Peyer's patch (tissue), 4 donors: ENCODE measurements at regions not wholly inside any gene's neighbourhood (a gene's known extent, or its start where the extent isn't known, plus 50 kb on each side); places are given as distances from the start of the nearest gene placed in this dataset.

Experiments
- DNase-seq, 3 donors: peaks; one replicate each; pipeline ENCODE4 v3.0.0-alpha.2; 2017 to 2019
- H3K27ac ChIP-seq, 4 donors: fragments of 200-600 bp; sonication (generic); one replicate each; pipeline ENCODE4 v1.5.1; 2016 to 2019
- H3K27me3 ChIP-seq, 2 donors: fragments of 200-600 bp; sonication (generic); one replicate each; pipeline ENCODE4 v1.5.1; 2019
- H3K36me3 ChIP-seq, 3 donors: fragments of 200-600 bp; sonication (generic); one replicate each; pipeline ENCODE4 v1.5.1; 2016 to 2019
- H3K4me1 ChIP-seq, 4 donors: fragments of 200-600 bp; sonication (generic); one replicate each; pipeline ENCODE4 v1.5.1; 2016 to 2019
- H3K4me3 ChIP-seq, 4 donors: fragments of 200-600 bp; sonication (generic); 1 replicate in 3 of 4; 2 replicates in 1 of 4; pipeline ENCODE4 v1.5.1; 2016 to 2019; ENCODE audit warnings: mild to moderate bottlenecking in 1 of 4
- H3K9me3 ChIP-seq, 4 donors: fragments of 200-600 bp; sonication (generic); one replicate each; pipeline ENCODE4 v1.5.1; 2016 to 2019; ENCODE audit warnings: mild to moderate bottlenecking in 1 of 4
- CTCF ChIP-seq, 6 experiments: fragments of 450-650 bp in 4 of 6; fragments of 200-600 bp in 2 of 6; sonication (generic) in 1 of 6; IDR thresholded peaks; one replicate each; pipeline ENCODE4 v1.5.1; 2017 to 2019; ENCODE audit warnings: antibody characterized with exemption in 6 of 6, mild to moderate bottlenecking in 3 of 6, moderate library complexity in 1 of 6
- POLR2A ChIP-seq, 2 donors: fragments of 450-650 bp; IDR thresholded peaks; one replicate each; pipeline ENCODE4 v1.5.1; 2017; ENCODE audit warnings: antibody characterized with exemption in 2 of 2, mild to moderate bottlenecking in 2 of 2, moderate library complexity in 2 of 2

GRCh38 chr15:97143592-97144376 lies 813.3 kb downstream of the NR2F2 start:
- H3K27ac ChIP-seq: no peak overlapping the region
- no peak for TF ChIP-seq POLR2A (IDR thresholded peaks at IDR 0.05)
- DNase-seq: no peak
- no peak overlapping the region for H3K4me3 ChIP-seq
- H3K4me1 ChIP-seq: no peaks in the 10 kb centered on the region
- H3K27me3 ChIP-seq: no peaks in the 10 kb centered on the region
- H3K36me3 ChIP-seq: no peaks in the 10 kb centered on the region
- no peaks in the 10 kb centered on the region for H3K9me3 ChIP-seq

- DNase-seq: no peak
Observed at GRCh38 chr15:97144377-97144711, 813.8 kb downstream of the NR2F2 start.

GRCh38 chr15:97146929-97147870 lies 813.3 kb upstream of the ARRDC4 start:
- no peak for DNase-seq
- TF ChIP-seq POLR2A (IDR thresholded peaks at IDR 0.05): no peak
- TF ChIP-seq CTCF (IDR thresholded peaks at IDR 0.05): no peak
- no peaks in the 10 kb centered on the region for H3K4me1 ChIP-seq
- no peaks in the 10 kb centered on the region for H3K36me3 ChIP-seq
- H3K9me3 ChIP-seq: no peaks in the 10 kb centered on the region
- H3K27me3 ChIP-seq: no peaks in the 10 kb centered on the region
- H3K4me3 ChIP-seq: no peak overlapping the region
- H3K27ac ChIP-seq: no peak overlapping the region

More at GRCh38 chr15:97144377-97144711, 813.8 kb downstream of the NR2F2 start:
- H3K4me1 ChIP-seq: no peaks in the 10 kb centered on the region
- no peak overlapping the region for H3K4me3 ChIP-seq
- H3K36me3 ChIP-seq: no peaks in the 10 kb centered on the region
- H3K27ac ChIP-seq: no peak overlapping the region
- no peaks in the 10 kb centered on the region for H3K27me3 ChIP-seq
- H3K9me3 ChIP-seq: no peaks in the 10 kb centered on the region
- no peak for TF ChIP-seq CTCF (IDR thresholded peaks at IDR 0.05)
- TF ChIP-seq POLR2A (IDR thresholded peaks at IDR 0.05): no peak

GRCh38 chr15:97153356-97153965 lies 807.0 kb upstream of the ARRDC4 start:
- Histone ChIP-seq H3K36me3 (no peaks in the 10 kb centered on the region), H3K4me3 (no peak overlapping the region), H3K4me1 (no peaks in the 10 kb centered on the region), H3K27me3 (no peaks in the 10 kb centered on the region), H3K9me3 (no peaks in the 10 kb centered on the region), H3K27ac (no peak overlapping the region)
- DNase-seq: no peak
- TF ChIP-seq CTCF (IDR thresholded peaks at IDR 0.05) (no peak), POLR2A (IDR thresholded peaks at IDR 0.05) (no peak)

GRCh38 chr15:97156739-97157265 lies 803.7 kb upstream of the ARRDC4 start:
- H3K4me1 ChIP-seq: no peaks in the 10 kb centered on the region

More at GRCh38 chr15:97156739-97157265, 803.7 kb upstream of the ARRDC4 start:
- DNase-seq: no peak
- H3K36me3 ChIP-seq: no peaks in the 10 kb centered on the region
- H3K4me3 ChIP-seq: no peak overlapping the region
- H3K9me3 ChIP-seq: no peaks in the 10 kb centered on the region
- H3K27me3 ChIP-seq: no peaks in the 10 kb centered on the region
- H3K27ac ChIP-seq: no peak overlapping the region
- TF ChIP-seq CTCF (IDR thresholded peaks at IDR 0.05): no peak
